ENCODE measurements at regions not wholly inside any gene's neighbourhood (a gene's known extent, or its start where the extent isn't known, plus 50 kb on each side); places are given as distances from the start of the nearest gene placed in this dataset.
"Not testable (repeated sequence)": the region's sequence is repeated elsewhere in the genome, so short reads cannot be mapped to it uniquely, and the experiment has no call there.

GRCh38 chr5:96319981-96320739, 112.9 kb downstream of the PCSK1 start:
- not testable (repeated sequence) for ATAC-seq

- no peak for ATAC-seq
These were observed 114.4 kb downstream of the PCSK1 start for GRCh38 chr5:96318569-96319110.

GRCh38 chr5:96317945-96318344, 115.1 kb downstream of the PCSK1 start:
- no peak for ATAC-seq

GRCh38 chr5:96316487-96316886, 116.6 kb downstream of the PCSK1 start:
- no peak for ATAC-seq

- no peak for ATAC-seq
These were observed 117.0 kb downstream of the PCSK1 start for GRCh38 chr5:96316017-96316416.

GRCh38 chr5:96315431-96315830, 117.6 kb downstream of the PCSK1 start:
- ATAC-seq = no peak

- ATAC-seq = no peak
These were observed 120.7 kb downstream of the PCSK1 start for GRCh38 chr5:96312383-96312782.

- ATAC-seq = not testable (repeated sequence)
These were observed 126.0 kb downstream of the PCSK1 start for GRCh38 chr5:96307047-96307446.

GRCh38 chr5:96302174-96302738, 130.8 kb downstream of the PCSK1 start:
- no peak for ATAC-seq

GRCh38 chr5:96300976-96301375, 132.1 kb downstream of the PCSK1 start:
- no peak for ATAC-seq

GRCh38 chr5:96297867-96298266, 135.2 kb downstream of the PCSK1 start:
- no peak for ATAC-seq

GRCh38 chr5:96297290-96297689, 135.8 kb downstream of the PCSK1 start:
- no peak for ATAC-seq

- no peak for ATAC-seq
These were observed 138.2 kb downstream of the PCSK1 start for GRCh38 chr5:96294884-96295202.

- ATAC-seq = no peak
These were observed 138.8 kb downstream of the PCSK1 start for GRCh38 chr5:96293966-96294883.

GRCh38 chr5:96292582-96293247, 140.3 kb downstream of the PCSK1 start:
- no peak for ATAC-seq

- ATAC-seq = not testable (repeated sequence)
These were observed 143.8 kb downstream of the PCSK1 start for GRCh38 chr5:96289287-96289686.

GRCh38 chr5:96288845-96289185, 144.2 kb downstream of the PCSK1 start:
- ATAC-seq = no peak

GRCh38 chr5:96288166-96288844, 144.7 kb downstream of the PCSK1 start:
- no peak for ATAC-seq

GRCh38 chr5:96287136-96287535, 145.9 kb downstream of the PCSK1 start:
- ATAC-seq = no peak

- ATAC-seq = no peak
These were observed 147.2 kb downstream of the PCSK1 start for GRCh38 chr5:96285823-96286222.

- ATAC-seq = no peak
These were observed 148.2 kb downstream of the PCSK1 start for GRCh38 chr5:96284727-96285389.

- no peak for ATAC-seq
These were observed 149.5 kb downstream of the PCSK1 start for GRCh38 chr5:96283589-96283988.

Data from activated CD4-positive, CD25-positive, alpha-beta regulatory T cell treated with anti-CD3 and anti-CD28 coated beads, Interleukin-2, amount 50 U/mL, for 24 hours (primary cell).